ENCODE measurements at regions not wholly inside any gene's neighbourhood (a gene's known extent, or its start where the extent isn't known, plus 50 kb on each side); places are given as distances from the start of the nearest gene placed in this dataset.
A peak's percentile ranks its signal among the peaks of the same experiment; 100 is the strongest.

GRCh38 chr7:46440186-46440585, 519.1 kb upstream of the IGFBP3 start:
- peak; percentile 8 for DNase-seq (ENCODE audit: low spot score)

GRCh38 chr7:46432708-46433107, 511.6 kb upstream of the IGFBP3 start:
- no peak for DNase-seq (ENCODE audit: low spot score)

- DNase-seq (ENCODE audit: low spot score), result no peak
Measured at GRCh38 chr7:46428295-46428694, 507.2 kb upstream of the IGFBP3 start.

GRCh38 chr7:46424934-46425333, 503.9 kb upstream of the IGFBP3 start:
- no peak for DNase-seq (ENCODE audit: low spot score)

GRCh38 chr7:46421441-46422230, 500.6 kb upstream of the IGFBP3 start:
- DNase-seq (ENCODE audit: low spot score), result no peak

- DNase-seq (ENCODE audit: low spot score), result no peak
Measured at GRCh38 chr7:46414946-46415345, 493.9 kb upstream of the IGFBP3 start.

- no peak for DNase-seq (ENCODE audit: low spot score)
Measured at GRCh38 chr7:46411236-46411635, 490.2 kb upstream of the IGFBP3 start.

GRCh38 chr7:46407125-46407524, 486.1 kb upstream of the IGFBP3 start:
- no peak for DNase-seq (ENCODE audit: low spot score)

GRCh38 chr7:46397591-46397990, 476.5 kb upstream of the IGFBP3 start:
- DNase-seq (ENCODE audit: low spot score), result no peak

GRCh38 chr7:46396481-46396880, 475.4 kb upstream of the IGFBP3 start:
- no peak for DNase-seq (ENCODE audit: low spot score)

- no peak for DNase-seq (ENCODE audit: low spot score)
Measured at GRCh38 chr7:46393142-46393541, 472.1 kb upstream of the IGFBP3 start.

- no peak for DNase-seq (ENCODE audit: low spot score)
Measured at GRCh38 chr7:46391231-46392201, 470.4 kb upstream of the IGFBP3 start.

- no peak for DNase-seq (ENCODE audit: low spot score)
Measured at GRCh38 chr7:46390042-46390441, 469.0 kb upstream of the IGFBP3 start.

GRCh38 chr7:46389146-46389545, 468.1 kb upstream of the IGFBP3 start:
- DNase-seq (ENCODE audit: low spot score), result no peak

GRCh38 chr7:46387646-46388045, 466.6 kb upstream of the IGFBP3 start:
- DNase-seq (ENCODE audit: low spot score), result no peak

GRCh38 chr7:46386428-46387399, 465.6 kb upstream of the IGFBP3 start:
- DNase-seq (ENCODE audit: low spot score), result no peak

- no peak for DNase-seq (ENCODE audit: low spot score)
Measured at GRCh38 chr7:46385662-46386309, 464.7 kb upstream of the IGFBP3 start.

- DNase-seq (ENCODE audit: low spot score), result no peak
Measured at GRCh38 chr7:46383605-46384004, 462.5 kb upstream of the IGFBP3 start.

GRCh38 chr7:46369933-46370654, 449.0 kb upstream of the IGFBP3 start:
- no peak for DNase-seq (ENCODE audit: low spot score)

- no peak for DNase-seq (ENCODE audit: low spot score)
Measured at GRCh38 chr7:46368871-46369270, 447.8 kb upstream of the IGFBP3 start.

- DNase-seq (ENCODE audit: low spot score), result no peak
Measured at GRCh38 chr7:46366526-46366925, 445.5 kb upstream of the IGFBP3 start.
